ENCODE measurements at regions not wholly inside any gene's neighbourhood (a gene's known extent, or its start where the extent isn't known, plus 50 kb on each side); places are given as distances from the start of the nearest gene placed in this dataset.

GRCh38 chr5:20351849-20352248 is 363.8 kb upstream of the CDH18 start:
- H3K4me1 ChIP-seq (ENCODE audit: control insufficient read depth in 4 of 4, insufficient read depth in 4 of 4, low read length in 3 of 4), result no peaks in the 10 kb centered on the region
- H3K9ac ChIP-seq (ENCODE audit: low read depth in 1 of 2, low read length in 2 of 2), result no peak overlapping the region
- H3K27me3 ChIP-seq (ENCODE audit: control insufficient read depth in 4 of 4, insufficient read depth in 4 of 4, low read length in 3 of 4), result peaks cover 0 to 2% (median 0%) of the 10 kb centered on the region in 4 donors
- no peak overlapping the region for H3K27ac ChIP-seq (ENCODE audit: low read depth in 1 of 2, low read length in 2 of 2)
- no peaks in the 10 kb centered on the region for H3K36me3 ChIP-seq (ENCODE audit: control insufficient read depth in 4 of 4, insufficient read depth in 3 of 4, low read depth in 1 of 4, low read length in 3 of 4)
- no peak overlapping the region for H3K4me3 ChIP-seq (ENCODE audit: low read depth in 1 of 3, low read length in 3 of 3)
- no peak for DNase-seq (ENCODE audit: low spot score)
- TF ChIP-seq JUND (IDR thresholded peaks at IDR 0.05), result no peak
- TF ChIP-seq FOXA2 (IDR thresholded peaks at IDR 0.05), result no peak
- TF ChIP-seq CTCF (IDR thresholded peaks at IDR 0.05; ENCODE audit: low read depth, low read length, missing input control), result no peak
- TF ChIP-seq EGR1 (IDR thresholded peaks at IDR 0.05; ENCODE audit: low read depth in 2 of 2), result no peak
- TF ChIP-seq ATF3 (IDR thresholded peaks at IDR 0.05), result no peak
- TF ChIP-seq RXRA (IDR thresholded peaks at IDR 0.05), result no peak
- TF ChIP-seq RAD21 (IDR thresholded peaks at IDR 0.05), result no peak
- no peak for TF ChIP-seq TAF1 (conservative IDR thresholded peaks at IDR 0.05)
- no peak for TF ChIP-seq NR2F2 (IDR thresholded peaks at IDR 0.05)
- no peak for TF ChIP-seq HNF4G (IDR thresholded peaks at IDR 0.05)
- no peak for TF ChIP-seq HNF4A (conservative IDR thresholded peaks at IDR 0.05)
- no peak for TF ChIP-seq FOXA1 (IDR thresholded peaks at IDR 0.05)
- no peak for TF ChIP-seq SP1 (IDR thresholded peaks at IDR 0.05)
- TF ChIP-seq GABPA (IDR thresholded peaks at IDR 0.05 in 1 of 2, conservative IDR thresholded peaks at IDR 0.05 in 1 of 2), result no peak
- no peak for TF ChIP-seq ZBTB33 (IDR thresholded peaks at IDR 0.05)
- no peak for TF ChIP-seq YY1 (IDR thresholded peaks at IDR 0.05)
- TF ChIP-seq REST (IDR thresholded peaks at IDR 0.05), result no peak
- 74% methylated on average over 3 of the region's 3 CpGs for WGBS
- H3K9me3 ChIP-seq (ENCODE audit: control insufficient read depth in 4 of 4, low read length in 3 of 4), result peaks cover 5 to 9% (median 7%) of the 10 kb centered on the region in 4 donors

- H3K4me3 ChIP-seq (ENCODE audit: low read depth in 1 of 3, low read length in 3 of 3), result no peak overlapping the region
- no peak for DNase-seq (ENCODE audit: low spot score)
- H3K27ac ChIP-seq (ENCODE audit: low read depth in 1 of 2, low read length in 2 of 2), result no peak overlapping the region
- H3K4me1 ChIP-seq (ENCODE audit: control insufficient read depth in 4 of 4, insufficient read depth in 4 of 4, low read length in 3 of 4), result no peaks in the 10 kb centered on the region
- H3K27me3 ChIP-seq (ENCODE audit: control insufficient read depth in 4 of 4, insufficient read depth in 4 of 4, low read length in 3 of 4), result no peaks in the 10 kb centered on the region
- H3K9me3 ChIP-seq (ENCODE audit: control insufficient read depth in 4 of 4, low read length in 3 of 4), result peaks cover 8 to 12% (median 8%) of the 10 kb centered on the region in 4 donors
- 27% methylated on average over 1 of the region's 1 CpG for WGBS
- no peak overlapping the region for H3K9ac ChIP-seq (ENCODE audit: low read depth in 1 of 2, low read length in 2 of 2)
- no peaks in the 10 kb centered on the region for H3K36me3 ChIP-seq (ENCODE audit: control insufficient read depth in 4 of 4, insufficient read depth in 3 of 4, low read depth in 1 of 4, low read length in 3 of 4)
- TF ChIP-seq NR2F2 (IDR thresholded peaks at IDR 0.05) (no peak), TAF1 (conservative IDR thresholded peaks at IDR 0.05) (no peak), FOXA1 (IDR thresholded peaks at IDR 0.05) (no peak), FOXA2 (IDR thresholded peaks at IDR 0.05) (no peak), HNF4G (IDR thresholded peaks at IDR 0.05) (no peak), MAX (IDR thresholded peaks at IDR 0.05) (no peak), RXRA (IDR thresholded peaks at IDR 0.05) (no peak), ZBTB33 (IDR thresholded peaks at IDR 0.05) (no peak), JUND (IDR thresholded peaks at IDR 0.05) (no peak), HNF4A (conservative IDR thresholded peaks at IDR 0.05) (no peak), REST (IDR thresholded peaks at IDR 0.05) (no peak), EGR1 (IDR thresholded peaks at IDR 0.05; ENCODE audit: low read depth in 2 of 2) (no peak), GABPA (IDR thresholded peaks at IDR 0.05 in 1 of 2, conservative IDR thresholded peaks at IDR 0.05 in 1 of 2) (no peak), SP1 (IDR thresholded peaks at IDR 0.05) (no peak), RAD21 (IDR thresholded peaks at IDR 0.05) (no peak)
These were observed 360.3 kb upstream of the CDH18 start for GRCh38 chr5:20348321-20348720.
